ENCODE measurements at regions not wholly inside any gene's neighbourhood (a gene's known extent, or its start where the extent isn't known, plus 50 kb on each side); places are given as distances from the start of the nearest gene placed in this dataset.

- TF ChIP-seq CTCF (IDR thresholded peaks at IDR 0.05): no peak
- TF ChIP-seq POLR2A (IDR thresholded peaks at IDR 0.05): no peak
Observed at GRCh38 chr6:91149246-91149955, 562.5 kb upstream of the MAP3K7 start.

Data from breast epithelium (tissue), 3 donors.